OCI-M1 (cell line): ENCODE measurements at regions not wholly inside any gene's neighbourhood (a gene's known extent, or its start where the extent isn't known, plus 50 kb on each side); places are given as distances from the start of the nearest gene placed in this dataset.
"Not testable (repeated sequence)": the region's sequence is repeated elsewhere in the genome, so short reads cannot be mapped to it uniquely, and the experiment has no call there.

Experiments used
- DNase-seq: peaks from one replicate; lab custom pipeline; 2025; lab: John Stamatoyannopoulos, UW

GRCh38 chr9:89939181-89939580 lies 334.4 kb downstream of the GADD45G start:
- DNase-seq = peak; percentile 9

- no peak for DNase-seq
These were observed 334.9 kb downstream of the GADD45G start for GRCh38 chr9:89939626-89940292.

- no peak for DNase-seq
These were observed 335.8 kb downstream of the GADD45G start for GRCh38 chr9:89940625-89941024.

GRCh38 chr9:89941875-89942274 lies 337.1 kb downstream of the GADD45G start:
- no peak for DNase-seq

GRCh38 chr9:89942643-89943042 lies 337.8 kb downstream of the GADD45G start:
- no peak for DNase-seq

GRCh38 chr9:89943309-89943708 lies 338.5 kb downstream of the GADD45G start:
- DNase-seq = no peak

GRCh38 chr9:89943728-89944127 lies 338.9 kb downstream of the GADD45G start:
- DNase-seq = no peak

GRCh38 chr9:89945133-89945532 lies 340.3 kb downstream of the GADD45G start:
- no peak for DNase-seq

GRCh38 chr9:89946741-89947140 lies 341.9 kb downstream of the GADD45G start:
- no peak for DNase-seq

- DNase-seq = no peak
These were observed 344.3 kb downstream of the GADD45G start for GRCh38 chr9:89949111-89949510.

GRCh38 chr9:89951675-89952074 lies 346.9 kb downstream of the GADD45G start:
- DNase-seq = no peak

- DNase-seq = no peak
These were observed 347.6 kb downstream of the GADD45G start for GRCh38 chr9:89952401-89952800.

GRCh38 chr9:89953263-89953662 lies 348.5 kb downstream of the GADD45G start:
- DNase-seq = not testable (repeated sequence)

- DNase-seq = no peak
These were observed 349.2 kb downstream of the GADD45G start for GRCh38 chr9:89953824-89954615.

- DNase-seq = no peak
These were observed 350.3 kb downstream of the GADD45G start for GRCh38 chr9:89955144-89955543.

GRCh38 chr9:89955626-89956025 lies 350.8 kb downstream of the GADD45G start:
- DNase-seq = no peak

- no peak for DNase-seq
These were observed 351.5 kb downstream of the GADD45G start for GRCh38 chr9:89956331-89956730.

- no peak for DNase-seq
These were observed 352.1 kb downstream of the GADD45G start for GRCh38 chr9:89956907-89957306.

GRCh38 chr9:89958086-89958485 lies 353.3 kb downstream of the GADD45G start:
- DNase-seq = no peak

GRCh38 chr9:89961616-89962341 lies 357.0 kb downstream of the GADD45G start:
- peak; percentile 39 for DNase-seq

- no peak for DNase-seq
These were observed 358.5 kb downstream of the GADD45G start for GRCh38 chr9:89963280-89963679.

- DNase-seq = no peak
These were observed 362.7 kb downstream of the GADD45G start for GRCh38 chr9:89967527-89967926.

GRCh38 chr9:89969156-89969675 lies 364.4 kb downstream of the GADD45G start:
- no peak for DNase-seq
